ENCODE measurements at regions not wholly inside any gene's neighbourhood (a gene's known extent, or its start where the extent isn't known, plus 50 kb on each side); places are given as distances from the start of the nearest gene placed in this dataset.

GRCh38 chr3:33919312-33920120 lies 121.1 kb downstream of the PDCD6IP start:
- Mint-ChIP-seq H3K27ac (ENCODE audit: unreplicated experiment) (no peak overlapping the region), H3K36me3 (ENCODE audit: insufficient read depth, unreplicated experiment) (no peaks in the 10 kb centered on the region), H3K4me3 (ENCODE audit: unreplicated experiment) (no peak overlapping the region), H3K27me3 (ENCODE audit: insufficient read depth, unreplicated experiment) (peaks cover 4% of the 10 kb centered on the region), H3K4me1 (ENCODE audit: low read depth, unreplicated experiment) (no peaks in the 10 kb centered on the region), H3K9me3 (ENCODE audit: unreplicated experiment) (no peaks in the 10 kb centered on the region)
- TF ChIP-seq CTCF (IDR thresholded peaks at IDR 0.05; ENCODE audit: insufficient read depth in 1 of 2, low read depth in 1 of 2, low read length in 1 of 2, severe bottlenecking in 1 of 2, unreplicated experiment in 1 of 2), result no peak
- Histone ChIP-seq H3K27me3 (replicated peaks; ENCODE audit: control insufficient read depth, insufficient read depth, low read length) (no peaks in the 10 kb centered on the region), H3K4me1 (no peaks in the 10 kb centered on the region), H3K4me3 (ENCODE audit: low read depth, low read length) (no peak overlapping the region), H3K36me3 (ENCODE audit: control insufficient read depth, insufficient read depth, low read length) (no peaks in the 10 kb centered on the region), H3K9me3 (no peaks in the 10 kb centered on the region)
- BruUV-seq (replicated peaks), result no TSS peak
- DNase-seq, result no peak
- intact Hi-C loops (cut with micrococcal nuclease; ENCODE audit: unreplicated experiment), result no loop called here
- POLR2A ChIA-PET, result no interaction called here
- CTCF ChIA-PET, result no interaction called here

GRCh38 chr3:33920511-33920910 lies 122.1 kb downstream of the PDCD6IP start:
- no peak overlapping the region for H3K4me3 ChIP-seq (ENCODE audit: low read depth, low read length)
- Mint-ChIP-seq H3K36me3 (ENCODE audit: insufficient read depth, unreplicated experiment) (no peaks in the 10 kb centered on the region), H3K27ac (ENCODE audit: unreplicated experiment) (no peak overlapping the region), H3K9me3 (ENCODE audit: unreplicated experiment) (no peaks in the 10 kb centered on the region), H3K27me3 (ENCODE audit: insufficient read depth, unreplicated experiment) (peaks cover 8% of the 10 kb centered on the region), H3K4me3 (ENCODE audit: unreplicated experiment) (no peak overlapping the region), H3K4me1 (ENCODE audit: low read depth, unreplicated experiment) (no peaks in the 10 kb centered on the region)
- H3K4me1 ChIP-seq, result no peaks in the 10 kb centered on the region
- CTCF ChIA-PET, result no interaction called here
- no peaks in the 10 kb centered on the region for H3K36me3 ChIP-seq (ENCODE audit: control insufficient read depth, insufficient read depth, low read length)
- POLR2A ChIA-PET, result no interaction called here
- H3K27me3 ChIP-seq (replicated peaks; ENCODE audit: control insufficient read depth, insufficient read depth, low read length), result no peaks in the 10 kb centered on the region; the same call in 1 of the 2 replicates
- DNase-seq, result no peak
- no TSS peak for BruUV-seq (replicated peaks)
- intact Hi-C loops (cut with micrococcal nuclease; ENCODE audit: unreplicated experiment), result no loop called here
- TF ChIP-seq CTCF (IDR thresholded peaks at IDR 0.05; ENCODE audit: insufficient read depth in 1 of 2, low read depth in 1 of 2, low read length in 1 of 2, severe bottlenecking in 1 of 2, unreplicated experiment in 1 of 2), result no peak
- H3K9me3 ChIP-seq, result no peaks in the 10 kb centered on the region

- Histone ChIP-seq H3K36me3 (ENCODE audit: control insufficient read depth, insufficient read depth, low read length) (no peaks in the 10 kb centered on the region), H3K4me3 (ENCODE audit: low read depth, low read length) (no peak overlapping the region), H3K27me3 (replicated peaks; ENCODE audit: control insufficient read depth, insufficient read depth, low read length) (no peaks in the 10 kb centered on the region; the same call in none of the 2 replicates), H3K4me1 (no peaks in the 10 kb centered on the region), H3K9me3 (no peaks in the 10 kb centered on the region)
- Mint-ChIP-seq H3K4me3 (ENCODE audit: unreplicated experiment) (no peak overlapping the region), H3K27ac (ENCODE audit: unreplicated experiment) (no peak overlapping the region), H3K36me3 (ENCODE audit: insufficient read depth, unreplicated experiment) (no peaks in the 10 kb centered on the region), H3K9me3 (ENCODE audit: unreplicated experiment) (no peaks in the 10 kb centered on the region), H3K27me3 (ENCODE audit: insufficient read depth, unreplicated experiment) (peaks cover 15% of the 10 kb centered on the region), H3K4me1 (ENCODE audit: low read depth, unreplicated experiment) (no peaks in the 10 kb centered on the region)
- no TSS peak for BruUV-seq (replicated peaks)
- intact Hi-C loops (cut with micrococcal nuclease; ENCODE audit: unreplicated experiment), result no loop called here
- ChIA-PET POLR2A (no interaction called here), CTCF (interaction anchor here (0.5 kb wide), 1 partner anchor 464 kb away, joined by 4 read pairs; no protein-coding TSS in a partner anchor)
- no peak for TF ChIP-seq CTCF (IDR thresholded peaks at IDR 0.05; ENCODE audit: insufficient read depth in 1 of 2, low read depth in 1 of 2, low read length in 1 of 2, severe bottlenecking in 1 of 2, unreplicated experiment in 1 of 2)
- no peak for DNase-seq
Measured at GRCh38 chr3:33921608-33922007, 123.2 kb downstream of the PDCD6IP start.

Measured in Caco-2 (cell line).